Vagina (tissue), 2 donors: ENCODE measurements at regions not wholly inside any gene's neighbourhood (a gene's known extent, or its start where the extent isn't known, plus 50 kb on each side); places are given as distances from the start of the nearest gene placed in this dataset.

ENCODE experiments used
- DNase-seq, 2 donors: peaks; one replicate each; pipeline ENCODE4 v3.0.0-alpha.2; 2017; ENCODE audit errors: extremely low spot score in 2 of 2
- H3K27ac ChIP-seq: fragments of 200-600 bp; sonication (generic); one replicate; pipeline ENCODE4 v1.5.1; 2019
- H3K27me3 ChIP-seq: fragments of 200-600 bp; sonication (generic); one replicate; pipeline ENCODE4 v1.5.1; 2019
- H3K36me3 ChIP-seq, 2 donors: fragments of 200-600 bp; sonication (generic); one replicate each; pipeline ENCODE4 v1.5.1; 2017 to 2019
- H3K4me1 ChIP-seq: fragments of 200-600 bp; sonication (generic); one replicate; pipeline ENCODE4 v1.5.1; 2019
- H3K4me3 ChIP-seq, 2 donors: fragments of 200-600 bp; sonication (generic); 1 replicate in 1 of 2; 2 replicates in 1 of 2; pipeline ENCODE4 v1.5.1; 2016 to 2019
- H3K9me3 ChIP-seq: fragments of 200-600 bp; sonication (generic); one replicate; pipeline ENCODE4 v1.5.1; 2019
- CTCF ChIP-seq, 3 experiments: fragments of 450-650 bp in 2 of 3; fragments of 200-600 bp in 1 of 3; sonication (generic) in 1 of 3; IDR thresholded peaks; one replicate each; pipeline ENCODE4 v1.5.1; 2017 to 2019; ENCODE audit warnings: antibody characterized with exemption in 3 of 3, mild to moderate bottlenecking in 2 of 3, moderate library complexity in 2 of 3
- POLR2A ChIP-seq, 2 donors: fragments of 450-650 bp; IDR thresholded peaks; one replicate each; pipeline ENCODE4 v1.6.1; 2017; ENCODE audit warnings: antibody characterized with exemption in 2 of 2, mild to moderate bottlenecking in 2 of 2, moderate library complexity in 2 of 2
- POLR2AphosphoS5 ChIP-seq, 2 donors: sonication (generic); formaldehyde crosslinking; IDR thresholded peaks; one replicate each; pipeline ENCODE4 v1.9.0; 2017; ENCODE audit warnings: antibody characterized with exemption in 2 of 2, mild to moderate bottlenecking in 2 of 2, low read depth in 1 of 2; ENCODE audit not compliant: insufficient read depth in 1 of 2
- intact Hi-C: fragments of 100-400 bp; cut with DNase I; formaldehyde crosslinking; loops from one replicate; pipeline ENCODE4 v1.15.1; 2023

- no peak for DNase-seq
- Histone ChIP-seq H3K27ac (no peak overlapping the region), H3K9me3 (no peaks in the 10 kb centered on the region), H3K4me3 (no peak overlapping the region), H3K4me1 (no peaks in the 10 kb centered on the region), H3K36me3 (no peaks in the 10 kb centered on the region), H3K27me3 (no peaks in the 10 kb centered on the region)
- TF ChIP-seq CTCF (IDR thresholded peaks at IDR 0.05) (no peak), POLR2AphosphoS5 (IDR thresholded peaks at IDR 0.05; ENCODE audit: insufficient read depth in 1 of 2, low read depth in 1 of 2) (no peak), POLR2A (IDR thresholded peaks at IDR 0.05) (no peak)
- intact Hi-C loops = no loop called here
Measured at GRCh38 chr6:33935439-33936080, 131.8 kb upstream of the MLN start.

GRCh38 chr6:33934731-33935270 is 131.0 kb upstream of the MLN start:
- H3K36me3 ChIP-seq = no peaks in the 10 kb centered on the region
- no peak overlapping the region for H3K4me3 ChIP-seq
- TF ChIP-seq CTCF (IDR thresholded peaks at IDR 0.05) (no peak), POLR2AphosphoS5 (IDR thresholded peaks at IDR 0.05; ENCODE audit: insufficient read depth in 1 of 2, low read depth in 1 of 2) (no peak), POLR2A (IDR thresholded peaks at IDR 0.05) (no peak)
- H3K9me3 ChIP-seq = no peaks in the 10 kb centered on the region
- H3K27ac ChIP-seq = no peak overlapping the region
- no peak for DNase-seq
- intact Hi-C loops = no loop called here
- no peaks in the 10 kb centered on the region for H3K4me1 ChIP-seq
- H3K27me3 ChIP-seq = no peaks in the 10 kb centered on the region

- intact Hi-C loops = no loop called here
- Histone ChIP-seq H3K4me3 (no peak overlapping the region), H3K9me3 (no peaks in the 10 kb centered on the region), H3K27me3 (no peaks in the 10 kb centered on the region), H3K36me3 (no peaks in the 10 kb centered on the region), H3K4me1 (no peaks in the 10 kb centered on the region), H3K27ac (no peak overlapping the region)
- TF ChIP-seq CTCF (IDR thresholded peaks at IDR 0.05) (no peak), POLR2A (IDR thresholded peaks at IDR 0.05) (no peak), POLR2AphosphoS5 (IDR thresholded peaks at IDR 0.05; ENCODE audit: insufficient read depth in 1 of 2, low read depth in 1 of 2) (no peak)
- DNase-seq = no peak
Measured at GRCh38 chr6:33933101-33933500, 129.3 kb upstream of the MLN start.

GRCh38 chr6:33931799-33932198 is 128.0 kb upstream of the MLN start:
- H3K36me3 ChIP-seq = no peaks in the 10 kb centered on the region
- intact Hi-C loops = no loop called here
- H3K9me3 ChIP-seq = no peaks in the 10 kb centered on the region
- no peak for DNase-seq
- H3K27me3 ChIP-seq = no peaks in the 10 kb centered on the region
- TF ChIP-seq POLR2AphosphoS5 (IDR thresholded peaks at IDR 0.05; ENCODE audit: insufficient read depth in 1 of 2, low read depth in 1 of 2) = no peak
- H3K4me3 ChIP-seq = no peak overlapping the region
- no peaks in the 10 kb centered on the region for H3K4me1 ChIP-seq
- no peak overlapping the region for H3K27ac ChIP-seq

GRCh38 chr6:33929575-33930288 is 125.9 kb upstream of the MLN start:
- TF ChIP-seq POLR2A (IDR thresholded peaks at IDR 0.05) (no peak), CTCF (IDR thresholded peaks at IDR 0.05) (no peak), POLR2AphosphoS5 (IDR thresholded peaks at IDR 0.05; ENCODE audit: insufficient read depth in 1 of 2, low read depth in 1 of 2) (no peak)
- DNase-seq = no peak
- no peaks in the 10 kb centered on the region for H3K27me3 ChIP-seq
- no peak overlapping the region for H3K4me3 ChIP-seq
- no peaks in the 10 kb centered on the region for H3K36me3 ChIP-seq
- intact Hi-C loops = no loop called here
- no peak overlapping the region for H3K27ac ChIP-seq
- no peaks in the 10 kb centered on the region for H3K9me3 ChIP-seq
- no peaks in the 10 kb centered on the region for H3K4me1 ChIP-seq
